Transverse colon (tissue), 4 donors: ENCODE measurements at regions not wholly inside any gene's neighbourhood (a gene's known extent, or its start where the extent isn't known, plus 50 kb on each side); places are given as distances from the start of the nearest gene placed in this dataset.

Experiments used
- DNase-seq: peaks from one replicate; pipeline ENCODE4 v3.0.0-alpha.2; 2019
- H3K27ac ChIP-seq, 4 donors: fragments of 200-600 bp; sonication (generic); 2 replicates each; pipeline ENCODE4 v1.5.1; 2016 to 2018; ENCODE audit warnings: inconsistent platforms in 4 of 4
- H3K27me3 ChIP-seq: fragments of 200-600 bp; sonication (generic); 2 replicates; pipeline ENCODE4 v1.5.1; 2017; ENCODE audit warnings: inconsistent platforms
- H3K36me3 ChIP-seq, 4 donors: fragments of 200-600 bp; sonication (generic); 2 replicates each; pipeline ENCODE4 v1.5.1; 2017 to 2019; ENCODE audit warnings: inconsistent platforms in 4 of 4
- H3K4me1 ChIP-seq, 4 donors: fragments of 200-600 bp; sonication (generic); 2 replicates each; pipeline ENCODE4 v1.5.1; 2017 to 2020; ENCODE audit warnings: inconsistent platforms in 4 of 4
- H3K4me3 ChIP-seq, 4 donors: fragments of 200-600 bp; sonication (generic); 1 replicate in 1 of 4; 2 replicates in 3 of 4; pipeline versions ENCODE4 v1.5.1 to v1.6.1; 2017 to 2019; ENCODE audit warnings: inconsistent platforms in 4 of 4
- H3K9me3 ChIP-seq, 2 donors: fragments of 200-600 bp; sonication (generic); 2 replicates each; pipeline ENCODE4 v1.5.1; 2017 to 2019; ENCODE audit warnings: inconsistent platforms in 2 of 2
- CTCF ChIP-seq, 5 experiments: fragments of 200-600 bp in 3 of 5; fragments of 450-650 bp in 2 of 5; sonication (generic) in 3 of 5; IDR thresholded peaks; 1 replicate in 2 of 5; 2 replicates in 3 of 5; pipeline ENCODE4 v1.5.1; 2016 to 2017; ENCODE audit warnings: antibody characterized with exemption in 5 of 5, inconsistent platforms in 3 of 5, mild to moderate bottlenecking in 2 of 5, moderate library complexity in 1 of 5
- EP300 ChIP-seq: sonication (generic); formaldehyde crosslinking; IDR thresholded peaks from one replicate; pipeline ENCODE4 v1.6.1; 2017; ENCODE audit warnings: antibody characterized with exemption, low read depth
- POLR2A ChIP-seq: fragments of 450-650 bp; IDR thresholded peaks from one replicate; pipeline ENCODE4 v1.6.1; 2016; ENCODE audit warnings: antibody characterized with exemption, mild to moderate bottlenecking, moderate library complexity
- POLR2AphosphoS5 ChIP-seq, 3 donors: sonication (generic); formaldehyde crosslinking; IDR thresholded peaks; one replicate each; pipeline ENCODE4 v1.6.1; 2016; ENCODE audit warnings: antibody characterized with exemption in 3 of 3
- WGBS, 2 donors: methylation state at CpG; one replicate each; pipeline ENCODE4 v1.1.5; 2018; ENCODE audit warnings: low coverage in 1 of 2; 5-methylcytosine and 5-hydroxymethylcytosine counted together
- in situ Hi-C, 4 donors: fragments of 200-750 bp; cut with MboI; loops; one replicate each; pipeline versions ENCODE4 v1.15.0 to v1.15.1; 2017; ENCODE audit warnings: low sequenced_read_pairs in 3 of 4, low pct_ligation_motif_present in 1 of 4, low pct_unique_long_range_greater_than_20kb in 1 of 4
- intact Hi-C: fragments of 100-400 bp; cut with DNase I; formaldehyde crosslinking; loops from one replicate; pipeline ENCODE4 v1.15.1; 2023; ENCODE audit warnings: low total_unique reads

- Histone ChIP-seq H3K27me3 (no peaks in the 10 kb centered on the region), H3K4me3 (no peak overlapping the region), H3K9me3 (no peaks in the 10 kb centered on the region), H3K36me3 (no peaks in the 10 kb centered on the region), H3K4me1 (no peaks in the 10 kb centered on the region), H3K27ac (no peak overlapping the region)
- 75 to 77% methylated on average over 2 to 4 of the region's 4 CpGs for WGBS, 2 donors
- TF ChIP-seq POLR2AphosphoS5 (IDR thresholded peaks at IDR 0.05): no peak
- TF ChIP-seq EP300: no peak
- TF ChIP-seq POLR2A: no peak
- TF ChIP-seq CTCF (IDR thresholded peaks at IDR 0.05): no peak
- in situ Hi-C loops (loop anchor here in 1 of 4 donors (25.0 kb wide), 2 partner anchors 164 to 361 kb away; no protein-coding TSS in a partner anchor), intact Hi-C loops (loop anchor here (10.0 kb wide), 1 partner anchor 176 kb away; the partner anchor contains the start of gene ARID2)
- no peak for DNase-seq
Observed at GRCh38 chr12:45548426-45548825, 181.1 kb upstream of the ARID2 start.

GRCh38 chr12:45549337-45549902, 180.1 kb upstream of the ARID2 start:
- Histone ChIP-seq H3K9me3 (no peaks in the 10 kb centered on the region), H3K27ac (no peak overlapping the region), H3K4me1 (no peaks in the 10 kb centered on the region), H3K27me3 (no peaks in the 10 kb centered on the region), H3K36me3 (no peaks in the 10 kb centered on the region), H3K4me3 (no peak overlapping the region)
- in situ Hi-C loops (loop anchor here in 1 of 4 donors (25.0 kb wide), 2 partner anchors 163 to 362 kb away; no protein-coding TSS in a partner anchor), intact Hi-C loops (loop anchor here (10.0 kb wide), 1 partner anchor 175 kb away; the partner anchor contains the start of gene ARID2)
- no peak for DNase-seq
- 86 to 94% methylated on average over 3 to 4 of the region's 4 CpGs for WGBS, 2 donors
- TF ChIP-seq POLR2A (no peak), POLR2AphosphoS5 (IDR thresholded peaks at IDR 0.05) (no peak), EP300 (no peak), CTCF (IDR thresholded peaks at IDR 0.05) (no peak)

GRCh38 chr12:45553204-45553603, 176.3 kb upstream of the ARID2 start:
- TF ChIP-seq EP300 (no peak), POLR2A (no peak), POLR2AphosphoS5 (IDR thresholded peaks at IDR 0.05) (no peak), CTCF (IDR thresholded peaks at IDR 0.05) (no peak)
- intact Hi-C loops (no loop called here), in situ Hi-C loops (loop anchor here in 1 of 4 donors (25.0 kb wide), 1 partner anchor 159 kb away; no protein-coding TSS in a partner anchor)
- no peaks in the 10 kb centered on the region for H3K9me3 ChIP-seq
- no peak for DNase-seq
- no peak overlapping the region for H3K27ac ChIP-seq
- no peaks in the 10 kb centered on the region for H3K36me3 ChIP-seq
- H3K4me3 ChIP-seq: no peak overlapping the region
- 76 to 92% methylated on average over 3 of the region's 3 CpGs for WGBS, 2 donors
- H3K4me1 ChIP-seq: no peaks in the 10 kb centered on the region
- H3K27me3 ChIP-seq: no peaks in the 10 kb centered on the region

- no peak overlapping the region for H3K27ac ChIP-seq
- H3K9me3 ChIP-seq: no peaks in the 10 kb centered on the region
- in situ Hi-C loops: loop anchor here in 1 of 4 donors (25.0 kb wide), 1 partner anchor 155 kb away; no protein-coding TSS in a partner anchor
- TF ChIP-seq POLR2AphosphoS5 (IDR thresholded peaks at IDR 0.05) (no peak), EP300 (no peak), CTCF (IDR thresholded peaks at IDR 0.05) (no peak), POLR2A (no peak)
- intact Hi-C loops: no loop called here
- no peaks in the 10 kb centered on the region for H3K4me1 ChIP-seq
- H3K36me3 ChIP-seq: no peaks in the 10 kb centered on the region
- no peaks in the 10 kb centered on the region for H3K27me3 ChIP-seq
- no peak for DNase-seq
- H3K4me3 ChIP-seq: no peak overlapping the region
Observed at GRCh38 chr12:45557016-45557415, 172.5 kb upstream of the ARID2 start.
